Suprapubic skin (tissue), 4 donors: ENCODE measurements at regions not wholly inside any gene's neighbourhood (a gene's known extent, or its start where the extent isn't known, plus 50 kb on each side); places are given as distances from the start of the nearest gene placed in this dataset.
"Not testable (repeated sequence)": the region's sequence is repeated elsewhere in the genome, so short reads cannot be mapped to it uniquely, and the experiment has no call there.

Experiments
- CTCF ChIP-seq, 2 donors: fragments of 200-600 bp in 1 of 2; fragments of 450-650 bp in 1 of 2; sonication (generic) in 1 of 2; IDR thresholded peaks; one replicate each; pipeline ENCODE4 v1.5.1; 2016 to 2019; ENCODE audit warnings: antibody characterized with exemption in 2 of 2, mild to moderate bottlenecking in 1 of 2, moderate library complexity in 1 of 2
- POLR2A ChIP-seq, 2 donors: fragments of 450-650 bp; IDR thresholded peaks; one replicate each; pipeline ENCODE4 v1.6.1; 2017; ENCODE audit warnings: antibody characterized with exemption in 2 of 2, mild to moderate bottlenecking in 2 of 2, moderate library complexity in 2 of 2
- POLR2AphosphoS5 ChIP-seq, 3 donors: sonication (generic); formaldehyde crosslinking; IDR thresholded peaks; one replicate each; pipeline ENCODE4 v1.6.1; 2017; ENCODE audit warnings: antibody characterized with exemption in 3 of 3

- not testable (repeated sequence) for TF ChIP-seq CTCF, POLR2A, POLR2AphosphoS5 (IDR thresholded peaks at IDR 0.05)
Measured at GRCh38 chr22:10746382-10746781, 4781.6 kb upstream of the OR11H1 start.
